ENCODE measurements at regions not wholly inside any gene's neighbourhood (a gene's known extent, or its start where the extent isn't known, plus 50 kb on each side); places are given as distances from the start of the nearest gene placed in this dataset.

DNA sequence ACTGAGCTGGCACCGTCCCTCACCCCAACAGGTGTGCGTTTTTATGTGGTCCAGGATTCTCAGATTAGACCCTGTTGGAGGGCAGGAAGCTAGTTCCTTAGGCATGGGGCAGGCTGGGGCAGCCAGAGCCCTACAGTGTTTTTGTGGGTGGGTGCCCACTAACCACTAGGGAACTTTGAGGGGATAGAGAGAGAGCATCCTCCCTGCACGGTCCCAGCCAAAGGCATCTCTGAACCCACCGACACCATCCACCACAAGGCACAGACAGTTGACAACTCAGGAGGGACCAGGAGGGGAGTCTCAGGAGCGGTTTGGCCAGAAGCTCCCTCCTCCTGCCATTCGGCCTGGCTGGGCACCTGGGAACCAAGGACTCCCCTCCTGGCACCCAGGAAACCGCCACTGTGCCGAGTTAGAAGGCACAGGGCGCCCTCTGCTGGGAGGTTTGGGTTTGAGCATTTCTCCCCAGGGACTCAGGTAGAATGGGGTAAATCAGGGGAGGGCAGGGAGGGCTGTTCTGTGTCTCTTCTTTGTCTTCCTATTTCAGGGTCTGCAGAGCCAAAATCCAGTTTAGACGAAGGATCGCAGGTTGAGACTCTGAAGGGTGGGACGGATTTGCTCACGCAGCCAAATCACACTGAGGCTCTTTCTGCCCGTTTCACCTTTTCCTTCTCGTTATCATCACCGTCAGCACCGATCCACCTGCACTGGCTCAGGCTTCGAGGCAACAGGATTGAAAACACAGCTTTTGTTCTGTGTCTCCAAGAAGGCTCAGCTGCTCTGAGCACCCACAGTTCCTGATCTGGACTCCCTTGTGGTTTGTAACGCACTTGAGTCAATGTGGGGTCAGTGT, 84.8 kb upstream of the COL13A1 start:
- peak; percentile 29 for DNase-seq

DNA sequence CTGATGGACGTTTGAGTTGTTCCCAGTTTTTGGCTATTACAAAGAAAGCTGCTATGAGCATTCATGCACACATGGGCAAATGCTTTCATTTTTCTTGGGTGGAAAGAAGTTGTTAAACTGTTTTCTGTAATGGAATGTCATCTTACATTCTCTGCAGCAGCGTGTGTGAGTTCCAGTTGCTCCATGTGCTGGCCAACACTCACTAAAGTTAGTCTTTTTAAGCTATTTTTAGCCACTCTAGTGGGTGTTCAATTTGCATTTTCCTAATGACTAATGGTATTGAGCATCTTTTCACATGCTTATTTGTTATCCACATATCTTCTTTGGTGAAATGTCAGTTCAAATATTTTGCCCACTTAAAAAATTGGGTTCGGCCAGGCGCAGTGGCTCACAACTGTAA, 82.8 kb upstream of the COL13A1 start:
- DNase-seq = no peak

DNA sequence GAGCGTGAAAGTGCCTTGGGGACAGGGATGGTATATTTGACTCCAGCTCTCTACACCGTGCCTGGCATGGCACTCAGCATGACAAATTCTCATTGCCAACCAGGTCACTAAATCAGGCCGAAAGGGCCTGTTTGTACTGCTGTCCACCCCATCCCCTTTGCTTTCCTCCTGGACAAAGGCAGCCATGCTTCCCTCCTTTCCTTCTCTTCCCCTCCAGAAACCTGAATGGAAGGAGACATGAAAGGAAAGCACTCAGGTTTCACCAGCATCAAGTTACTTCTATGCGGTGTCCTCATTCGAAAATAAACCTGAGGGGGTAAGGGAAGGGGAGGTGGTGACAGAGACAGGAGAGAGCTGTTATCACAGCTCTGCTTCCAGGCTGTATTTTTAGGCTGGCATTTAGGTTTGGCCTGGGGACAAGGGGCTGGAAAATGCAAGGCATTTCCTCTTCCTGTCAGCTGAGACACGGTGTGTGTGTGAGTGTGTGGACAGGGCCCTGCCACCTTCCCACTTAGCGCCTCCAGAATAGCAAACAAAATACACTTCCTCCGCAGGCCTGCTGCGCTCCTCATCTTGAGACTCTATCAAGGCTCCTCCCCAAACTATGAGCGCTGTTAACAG, 79.9 kb upstream of the COL13A1 start:
- no peak for DNase-seq

DNA sequence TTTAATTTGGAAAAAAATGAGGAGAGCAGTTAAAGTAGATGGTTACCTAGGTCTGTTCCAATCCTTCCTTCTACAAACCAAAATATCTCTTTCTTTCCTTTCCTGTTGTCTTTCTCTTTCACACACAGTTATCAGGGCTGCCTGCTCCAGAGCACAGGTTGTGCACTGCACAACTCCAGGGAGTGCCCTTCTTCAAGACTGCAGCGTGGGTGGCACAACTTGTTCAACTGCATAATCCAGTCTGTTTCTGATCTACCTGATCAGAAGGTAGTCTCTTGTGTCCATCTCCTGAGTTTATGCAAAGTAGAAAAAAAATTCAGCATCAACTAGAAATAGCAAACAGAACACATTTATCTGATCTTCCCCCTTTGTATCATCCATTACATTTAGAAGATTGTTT, 78.1 kb upstream of the COL13A1 start:
- DNase-seq = no peak

DNA sequence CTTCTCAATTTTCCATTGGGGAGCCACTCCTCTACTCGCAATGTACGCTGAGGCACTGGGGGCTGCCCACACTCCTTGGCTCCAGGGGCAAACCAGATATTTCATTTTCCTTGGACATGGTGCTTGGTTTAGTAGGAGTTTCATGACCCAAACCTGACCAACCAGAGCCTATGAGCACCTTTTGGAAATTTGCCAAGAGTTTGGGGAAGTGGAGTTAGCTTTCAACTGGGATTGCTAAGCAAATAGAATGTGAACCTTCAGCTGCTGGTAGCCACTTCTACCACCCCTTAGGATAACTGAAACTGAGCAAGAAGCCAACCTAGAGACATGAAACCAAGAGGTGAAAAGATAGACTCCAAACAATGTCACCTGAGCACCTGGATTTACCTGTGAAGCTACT, 74.9 kb upstream of the COL13A1 start:
- DNase-seq = no peak

DNA sequence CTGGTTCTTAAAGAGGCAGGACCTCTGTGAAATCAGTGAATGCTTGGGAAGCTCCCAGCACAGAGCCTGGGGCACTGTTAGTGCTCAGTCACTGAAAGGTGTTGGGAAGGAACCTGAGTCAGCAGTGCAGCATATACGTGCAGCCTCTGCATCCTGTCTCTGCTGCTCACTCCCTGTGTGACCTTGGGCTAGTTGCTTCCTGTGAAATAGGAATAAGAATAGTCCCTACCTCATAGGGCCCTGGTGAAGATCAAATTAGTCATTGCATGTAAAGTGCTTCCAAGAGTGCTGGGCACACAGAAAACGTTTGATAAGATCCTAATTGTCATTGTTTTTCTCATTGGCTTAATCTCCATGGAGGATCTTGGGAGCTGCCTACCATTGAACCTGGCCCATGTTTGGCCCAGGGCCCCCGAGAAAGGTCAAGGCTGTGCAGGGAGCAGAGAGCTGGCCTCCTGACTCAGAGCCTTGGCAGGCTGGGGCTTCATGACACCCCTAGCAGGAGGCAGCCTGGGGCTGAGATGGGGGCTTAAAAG, 73.3 kb upstream of the COL13A1 start:
- no peak for DNase-seq

DNA sequence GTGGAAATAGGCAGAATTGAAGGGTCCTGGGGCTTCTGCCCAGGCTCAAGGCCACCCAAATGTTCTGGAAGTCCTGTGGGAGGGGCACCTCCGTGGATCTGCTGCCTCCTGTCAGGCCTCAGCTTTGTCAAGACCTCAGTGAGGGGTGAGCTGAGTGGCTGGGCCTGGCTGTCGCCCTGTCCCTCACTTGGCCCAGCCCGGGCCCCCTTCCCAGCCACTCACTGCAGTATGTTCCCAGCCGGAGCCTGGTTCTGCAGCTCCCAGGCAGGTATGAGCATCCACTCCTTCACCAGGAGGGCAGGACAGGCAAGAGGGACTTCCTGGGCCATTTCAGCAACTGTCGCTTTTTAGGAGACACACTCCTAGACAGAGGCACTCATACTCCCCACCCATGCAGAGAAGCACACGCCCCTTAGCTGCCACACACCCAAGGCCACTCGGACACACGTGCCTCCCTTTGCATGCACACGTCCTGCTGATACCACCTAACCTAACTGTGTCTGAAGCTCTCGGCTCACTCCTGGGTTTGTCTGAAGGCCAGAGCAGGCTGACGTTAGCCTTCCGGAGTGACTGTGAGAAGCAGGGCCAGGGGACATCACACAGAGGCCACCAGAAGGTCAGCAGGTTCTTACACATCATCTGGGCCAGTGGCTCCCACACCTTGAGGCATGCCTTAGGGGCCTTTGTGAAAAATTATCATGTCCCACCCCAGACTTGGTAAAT, 72.2 kb upstream of the COL13A1 start:
- no peak for DNase-seq

DNA sequence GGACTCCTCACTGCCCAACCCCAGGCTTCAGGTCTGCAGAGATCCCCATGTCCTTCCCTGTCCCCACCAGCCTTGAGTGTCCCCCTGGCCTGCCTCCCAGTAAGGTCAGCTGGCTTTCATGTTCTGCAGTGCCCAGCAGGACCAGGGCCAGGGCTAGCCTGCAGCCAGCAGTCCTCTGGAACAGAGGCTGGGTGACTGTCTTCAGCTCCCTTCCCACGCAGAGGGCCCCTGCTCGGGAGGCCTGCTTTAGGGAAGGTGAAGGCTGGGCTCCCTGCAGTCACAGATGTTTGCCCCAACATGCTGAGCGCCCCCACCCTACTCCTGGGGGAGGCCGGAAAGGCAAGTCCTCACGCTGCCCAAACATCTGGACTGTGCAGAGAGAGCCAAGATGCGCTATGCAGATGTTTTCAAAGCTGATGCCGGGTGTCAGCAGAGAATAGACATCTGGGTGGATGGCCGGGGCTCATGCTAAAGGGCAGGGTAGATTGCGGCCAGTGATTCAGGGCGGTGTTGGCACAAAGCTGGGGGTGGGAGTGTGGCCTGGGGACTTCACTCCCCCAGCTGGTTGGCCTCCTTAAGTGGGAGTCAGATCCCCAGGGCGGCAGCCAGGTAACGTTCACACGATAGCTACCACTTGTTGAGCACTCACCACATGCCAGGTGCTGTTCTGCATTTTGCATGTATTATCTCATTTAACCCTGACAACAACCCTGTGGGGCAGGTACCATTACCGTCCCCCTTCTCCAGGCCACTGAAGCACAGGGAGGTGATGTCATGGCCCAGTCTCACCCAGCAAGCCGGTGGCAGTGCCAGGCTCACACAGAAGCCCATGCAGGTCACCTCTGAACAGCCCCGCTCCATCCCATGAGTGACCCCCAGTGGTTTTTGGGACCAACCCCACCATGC, 71.2 kb upstream of the COL13A1 start:
- no peak for DNase-seq

DNA sequence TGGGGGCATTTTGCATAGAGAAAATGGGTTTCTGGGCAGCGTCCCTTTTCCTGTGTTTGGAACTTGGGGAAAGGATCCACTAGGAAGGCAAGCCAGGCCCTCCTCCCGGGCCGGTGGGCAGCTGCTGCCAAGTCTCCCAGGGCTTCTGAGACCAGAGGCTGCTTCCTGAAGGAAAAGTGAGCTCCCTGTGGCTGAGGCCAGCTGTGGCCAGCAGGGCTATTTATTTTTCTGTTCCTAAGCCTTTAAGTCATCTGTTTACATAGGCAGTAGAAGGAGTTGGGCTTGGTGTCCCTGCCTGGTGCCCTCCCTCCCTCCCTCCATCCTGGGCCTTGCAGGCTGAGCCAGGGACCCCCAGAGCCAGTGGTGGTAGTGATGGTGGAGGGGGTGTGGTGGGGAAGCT, 70.5 kb upstream of the COL13A1 start:
- no peak for DNase-seq

DNA sequence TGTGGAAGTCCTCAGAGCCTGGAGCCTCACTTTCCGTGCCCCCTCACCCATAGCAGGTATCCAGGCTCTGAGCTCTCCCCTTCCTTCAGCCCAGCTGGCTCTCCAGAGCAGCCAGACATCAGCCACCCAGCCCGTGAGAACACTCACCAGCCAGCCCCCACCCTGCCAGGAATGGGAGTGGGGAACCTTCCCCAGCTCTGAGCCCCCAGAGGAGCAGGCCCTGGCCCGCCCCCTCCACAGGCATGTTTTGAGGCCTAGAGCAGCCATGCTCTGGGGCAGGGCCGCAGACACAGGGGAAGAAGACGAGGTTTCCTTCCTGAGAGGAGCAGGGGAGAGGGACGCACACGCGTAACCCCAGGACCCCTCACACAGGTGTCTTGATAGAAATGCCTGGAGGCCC, 70.0 kb upstream of the COL13A1 start:
- no peak for DNase-seq

DNA sequence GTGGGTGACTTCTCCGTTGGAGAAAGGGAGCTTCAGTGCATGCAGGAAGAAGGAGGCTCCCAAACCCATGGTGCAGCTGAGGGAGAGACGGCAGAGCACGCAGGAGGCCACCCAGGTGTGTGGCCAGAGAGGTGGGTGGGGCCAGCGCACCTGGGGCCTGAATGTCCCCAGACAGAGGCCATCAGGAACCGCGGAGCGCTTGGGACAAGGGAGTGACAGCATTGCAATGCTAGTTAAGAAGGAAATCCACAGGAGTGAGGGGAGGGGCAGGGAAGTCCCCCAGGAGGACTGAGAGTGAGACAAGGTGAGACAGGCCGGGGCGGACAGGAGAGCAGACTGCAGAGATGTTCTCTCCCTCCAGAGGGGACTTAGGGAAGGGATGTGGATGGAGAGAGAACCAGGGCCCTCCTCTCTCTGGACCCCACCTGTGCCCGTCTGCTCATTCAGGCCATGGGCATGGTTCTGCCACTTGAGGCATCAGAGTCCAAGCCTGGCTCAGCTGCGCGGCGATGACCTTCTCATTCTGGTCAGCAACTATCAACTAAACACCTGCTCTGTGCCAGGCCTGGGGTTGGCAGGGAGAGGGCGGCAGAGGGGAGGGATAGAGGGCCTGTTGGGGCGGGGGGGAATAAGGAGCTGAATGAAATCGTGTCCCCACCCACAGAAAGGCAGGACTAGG, 69.4 kb upstream of the COL13A1 start:
- DNase-seq = no peak

DNA sequence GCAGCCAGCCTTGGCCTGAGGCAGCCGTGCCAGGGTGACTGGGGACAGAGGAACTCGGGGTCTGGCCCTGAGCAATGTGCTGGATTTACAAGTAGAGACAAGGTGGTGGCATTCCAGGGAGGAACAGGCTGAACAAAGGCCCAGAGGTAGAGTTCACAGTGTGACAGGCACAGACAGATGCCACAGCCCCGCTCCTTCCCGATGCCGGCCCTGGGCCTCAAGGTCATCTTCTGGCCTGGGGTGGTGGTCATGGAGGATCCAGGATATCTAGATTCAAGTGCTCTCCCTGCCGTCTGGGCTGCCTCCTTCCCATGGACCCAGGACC, 68.9 kb upstream of the COL13A1 start:
- no peak for DNase-seq

DNA sequence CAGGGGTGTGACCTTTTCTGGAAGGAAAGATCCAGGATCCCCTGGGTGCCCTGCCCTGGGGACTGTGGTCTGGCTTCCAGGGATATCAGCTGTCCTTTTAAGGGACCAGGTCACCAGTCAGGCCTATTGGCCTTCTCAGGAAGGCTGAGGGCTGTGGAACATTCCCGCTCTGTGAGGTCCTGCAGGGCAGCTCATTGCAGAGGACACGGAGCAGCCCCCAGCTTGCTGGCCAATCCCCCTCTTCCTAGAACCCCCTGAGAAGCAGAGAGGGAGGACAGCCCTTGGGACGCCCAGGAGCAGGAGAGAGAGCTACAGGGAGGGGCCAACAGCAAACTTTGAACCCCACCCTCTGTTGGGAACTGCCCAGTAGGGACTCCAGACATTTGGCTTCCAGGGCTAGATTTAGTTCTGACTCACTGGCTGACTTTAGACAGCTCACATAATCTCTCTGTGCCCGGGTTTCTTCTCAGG, 67.9 kb upstream of the COL13A1 start:
- DNase-seq = no peak

DNA sequence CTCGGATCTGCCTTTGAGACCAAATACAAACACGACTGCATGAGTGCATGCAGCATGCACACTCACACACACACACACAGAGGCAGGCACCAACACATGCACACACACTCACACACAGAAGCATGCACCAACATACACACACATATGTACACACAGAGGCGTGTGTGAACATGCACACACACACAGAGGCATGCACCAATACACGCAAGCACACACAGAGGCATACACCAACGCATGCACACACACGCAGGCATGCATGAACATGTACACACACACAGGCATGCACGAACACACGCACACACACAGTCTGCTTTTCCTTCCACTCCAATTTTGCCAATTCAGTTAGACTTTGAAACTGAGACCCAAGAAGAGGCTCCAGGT, 67.3 kb upstream of the COL13A1 start:
- DNase-seq = no peak

DNA sequence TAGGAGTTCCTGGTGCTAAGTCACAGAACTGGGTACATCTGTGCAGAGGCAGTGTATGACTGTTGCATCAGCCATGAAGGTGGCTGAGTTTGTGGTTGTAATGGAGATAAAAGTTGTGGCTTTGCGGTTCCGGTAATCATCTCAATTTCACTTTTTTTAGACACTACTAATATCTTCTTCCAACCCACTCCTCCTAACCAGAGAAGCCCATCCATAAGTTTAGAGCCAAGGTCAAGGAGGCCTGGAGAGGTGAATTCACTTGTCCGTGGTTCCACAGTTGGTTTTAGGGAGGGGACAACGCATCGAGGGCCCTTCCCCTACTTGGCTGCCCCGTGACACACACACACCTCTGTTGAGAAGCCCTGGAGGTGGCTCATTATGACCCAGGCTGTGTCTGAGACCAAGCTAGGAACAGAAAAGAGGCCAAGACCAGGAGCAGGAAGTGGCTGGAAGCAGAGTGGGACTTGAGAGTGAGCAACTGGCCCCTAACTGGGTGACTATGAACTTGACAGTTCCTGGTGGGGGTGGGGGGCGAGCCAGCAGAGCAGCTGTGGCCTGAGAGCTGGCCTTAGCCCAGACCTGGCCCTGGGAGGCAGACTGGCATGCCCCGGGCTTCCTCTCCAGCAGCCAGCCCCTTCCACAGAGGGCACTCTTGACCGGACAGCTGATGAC, 66.8 kb upstream of the COL13A1 start:
- DNase-seq = no peak

DNA sequence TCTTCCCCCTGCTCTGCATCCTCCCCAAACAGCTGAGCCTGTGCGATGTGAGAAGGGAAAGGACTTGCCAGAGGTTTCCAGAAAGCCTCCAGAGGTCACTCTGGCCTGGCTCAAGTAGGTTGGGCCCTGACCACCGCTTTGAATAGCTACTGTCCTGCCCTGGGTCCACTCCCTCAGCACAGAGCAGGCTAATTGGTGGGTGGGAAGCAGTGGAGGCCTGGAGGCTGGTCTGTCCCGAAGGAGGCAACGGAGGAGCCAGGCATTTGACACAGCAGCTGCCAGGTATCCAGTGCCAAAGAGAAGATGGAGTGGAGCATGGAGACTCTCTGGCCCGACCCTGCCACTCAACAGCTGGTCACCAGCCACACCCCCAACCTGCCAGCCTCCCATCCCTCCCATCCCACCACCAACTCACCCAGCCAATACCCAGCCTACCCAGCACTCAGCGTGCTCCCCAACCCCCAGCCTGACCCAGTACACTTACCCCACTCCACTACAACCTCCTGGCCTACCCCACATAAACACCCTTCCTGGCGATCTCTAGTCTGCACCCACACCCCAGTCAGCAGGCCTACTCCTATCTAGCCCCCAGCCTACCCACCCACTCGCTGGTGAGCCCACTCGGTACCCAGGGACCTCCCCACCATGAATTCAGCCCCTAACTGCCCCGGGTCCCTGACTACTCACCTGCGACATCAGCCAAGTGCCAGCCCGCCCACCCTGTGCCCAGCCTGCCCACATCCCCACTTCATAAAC, 64.6 kb upstream of the COL13A1 start:
- no peak for DNase-seq

DNA sequence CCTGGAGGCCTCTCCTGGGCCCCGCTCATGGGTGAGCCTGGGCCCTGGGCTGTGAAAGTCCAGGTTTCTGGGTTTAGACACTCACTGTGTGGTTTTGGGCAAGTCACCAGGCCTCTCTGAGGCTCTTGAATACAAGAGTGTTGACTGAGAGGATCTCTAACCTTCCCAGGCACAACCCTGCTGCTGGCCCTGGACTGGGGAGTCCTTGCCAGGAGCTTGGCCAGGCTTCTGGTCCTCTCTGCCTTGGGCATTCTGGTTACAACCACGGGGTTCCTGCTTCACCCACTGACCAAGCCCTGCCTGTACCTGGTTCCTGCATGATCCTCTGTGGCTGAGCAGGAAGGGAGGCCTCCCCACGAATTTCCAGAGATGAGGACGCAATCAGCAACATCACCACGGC, 63.6 kb upstream of the COL13A1 start:
- no peak for DNase-seq

DNA sequence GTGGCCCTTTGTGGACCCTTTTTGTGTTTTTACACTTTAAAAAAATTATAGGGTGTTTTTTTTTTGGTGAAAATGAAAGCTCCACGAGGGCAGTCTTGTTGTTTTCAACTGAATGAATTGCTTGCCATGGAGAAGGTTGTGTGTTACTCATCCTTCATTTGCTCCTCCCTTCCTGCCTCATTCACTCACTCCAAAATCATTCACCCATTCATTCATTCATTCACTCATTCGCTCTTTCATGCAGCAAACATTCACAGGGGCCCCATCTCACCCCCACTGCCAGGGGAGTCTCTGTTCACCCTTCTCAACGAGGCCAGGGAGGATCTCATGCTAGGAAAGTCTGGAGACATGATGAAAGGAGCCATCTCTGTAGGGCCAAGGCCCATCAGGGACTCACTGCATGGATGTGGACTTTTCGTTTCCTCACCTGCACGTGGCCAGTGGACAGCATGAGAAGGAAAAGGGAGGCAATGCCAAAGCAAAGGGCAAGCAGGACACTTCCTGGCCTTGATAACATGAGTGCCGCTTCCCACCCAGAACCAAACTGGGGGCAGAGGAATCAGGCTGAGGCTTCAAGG, 62.8 kb upstream of the COL13A1 start:
- no peak for DNase-seq

DNA sequence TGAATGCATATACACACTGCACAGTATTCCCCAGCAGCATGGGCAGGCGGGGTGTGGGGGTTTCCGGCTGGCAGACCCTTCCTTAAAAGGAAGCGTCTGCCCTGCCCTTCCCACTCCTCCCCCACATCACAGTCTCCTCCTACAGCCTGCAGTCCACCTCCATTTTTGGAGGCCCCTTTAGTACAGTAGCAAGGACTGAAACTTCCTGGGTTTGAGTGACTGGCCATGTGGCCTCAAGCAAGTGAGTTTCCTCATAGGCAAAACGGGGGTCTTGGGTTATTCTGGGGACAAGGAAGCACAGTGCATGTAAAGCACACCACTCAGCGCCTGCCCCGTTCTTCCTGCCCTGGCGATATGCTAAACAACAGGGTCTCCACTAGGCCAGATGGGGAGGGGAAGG, 62.1 kb upstream of the COL13A1 start:
- no peak for DNase-seq

DNA sequence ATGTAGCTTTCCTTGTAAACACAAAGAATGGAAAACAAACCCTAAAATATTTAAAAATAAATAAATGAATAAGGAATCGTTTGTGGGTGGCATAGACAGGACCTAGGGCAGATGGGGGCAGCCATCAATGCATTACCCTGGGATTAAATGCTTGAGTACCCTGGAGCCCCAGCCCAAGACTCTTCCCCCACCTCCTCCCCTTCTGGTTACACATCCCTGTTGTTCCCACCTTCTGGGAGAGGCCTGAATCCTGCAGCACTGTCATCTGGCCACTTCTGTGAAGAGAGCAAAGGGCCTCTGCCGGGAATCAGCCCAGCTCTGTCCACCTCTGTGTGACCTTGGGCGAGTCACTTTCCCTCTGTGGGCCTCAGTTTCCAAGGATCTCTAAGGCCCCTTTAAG, 61.6 kb upstream of the COL13A1 start:
- no peak for DNase-seq

DNA sequence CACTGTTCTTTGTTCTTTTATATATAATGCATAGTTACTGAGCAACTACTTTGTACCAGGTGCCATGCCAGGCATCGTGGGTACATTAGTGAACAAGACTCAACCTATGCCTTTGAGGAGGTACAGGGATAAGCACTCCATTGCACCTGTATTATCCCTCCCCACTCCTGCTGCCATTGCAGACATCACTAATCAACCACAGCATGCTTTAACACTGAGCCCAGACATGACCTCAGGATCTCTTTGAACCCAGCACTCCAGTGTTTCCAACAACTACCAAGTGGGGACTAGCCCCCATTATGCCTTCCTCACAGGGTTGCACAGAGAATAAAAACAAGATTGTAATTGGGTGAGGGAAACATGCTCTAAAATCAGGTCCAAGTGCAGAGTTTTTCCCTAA, 60.5 kb upstream of the COL13A1 start:
- no peak for DNase-seq

Measured in NCI-H1092 (cell line).